Smooth muscle cell (in vitro differentiated cells): ENCODE measurements at regions not wholly inside any gene's neighbourhood (a gene's known extent, or its start where the extent isn't known, plus 50 kb on each side); places are given as distances from the start of the nearest gene placed in this dataset.
A peak's percentile ranks its signal among the peaks of the same experiment; 100 is the strongest.

ENCODE experiments used
- DNase-seq: peaks from one replicate; lab custom pipeline; 2025; ENCODE audit not compliant: unreplicated experiment; lab: John Stamatoyannopoulos, UW
- H2AFZ ChIP-seq: fragments of 200-600 bp; sonication (generic); 2 replicates; pipeline ENCODE4 v1.6.0; 2016; ENCODE audit warnings: antibody characterized with exemption, low read depth, mild to moderate bottlenecking
- H3F3A ChIP-seq: fragments of 200-600 bp; sonication (generic); 2 replicates; pipeline ENCODE4 v1.6.0; 2017; ENCODE audit warnings: antibody characterized with exemption, low read depth
- H3K27ac ChIP-seq: fragments of 200-600 bp; sonication (generic); 2 replicates; pipeline ENCODE4 v1.5.1; 2016; ENCODE audit warnings: low read depth, mild to moderate bottlenecking
- H3K27me3 ChIP-seq: fragments of 200-600 bp; sonication (generic); 2 replicates; pipeline ENCODE4 v1.6.1; 2016; ENCODE audit warnings: low read depth, mild to moderate bottlenecking
- H3K36me3 ChIP-seq: fragments of 200-600 bp; sonication (generic); 2 replicates; pipeline ENCODE4 v1.5.1; 2016; ENCODE audit warnings: low read depth
- H3K4me1 ChIP-seq: fragments of 200-600 bp; sonication (generic); 2 replicates; pipeline ENCODE4 v1.5.1; 2016; ENCODE audit warnings: low read depth
- H3K4me2 ChIP-seq: fragments of 200-600 bp; sonication (generic); 2 replicates; pipeline ENCODE4 v1.6.0; 2016; ENCODE audit warnings: mild to moderate bottlenecking
- H3K4me3 ChIP-seq: fragments of 200-600 bp; sonication (generic); 2 replicates; pipeline ENCODE4 v1.5.1; 2016; ENCODE audit warnings: mild to moderate bottlenecking
- H3K79me2 ChIP-seq: fragments of 200-600 bp; sonication (generic); 2 replicates; pipeline ENCODE4 v1.6.0; 2016; ENCODE audit warnings: low read depth, mild to moderate bottlenecking
- H3K9ac ChIP-seq: fragments of 200-600 bp; sonication (generic); 2 replicates; pipeline ENCODE4 v1.6.0; 2016; ENCODE audit warnings: low read depth
- H3K9me3 ChIP-seq: fragments of 200-600 bp; sonication (generic); replicated peaks from 2 replicates; pipeline ENCODE4 v1.5.1; 2016; ENCODE audit warnings: low read depth
- H4K20me1 ChIP-seq: fragments of 200-600 bp; sonication (generic); 2 replicates; pipeline ENCODE4 v1.6.0; 2016; ENCODE audit warnings: low read depth
- CTCF ChIP-seq: fragments of 200-600 bp; sonication (generic); IDR thresholded peaks from 2 replicates; pipeline ENCODE4 v1.5.1; 2017; ENCODE audit warnings: borderline replicate concordance, mild to moderate bottlenecking, antibody characterized with exemption; ENCODE audit not compliant: insufficient read depth, poor library complexity, severe bottlenecking
- WGBS: methylation state at CpG from one replicate; pipeline ENCODE4 v1.1.7; 2016; ENCODE audit warnings: low lambda C conversion rate; 5-methylcytosine and 5-hydroxymethylcytosine counted together

GRCh38 chr3:72190050-72190449, 405.1 kb upstream of the PROK2 start:
- H3K9me3 ChIP-seq = no peaks in the 10 kb centered on the region
- H3K27ac ChIP-seq = no peak overlapping the region
- no peak for DNase-seq
- peaks cover 6% of the 10 kb centered on the region for H3F3A ChIP-seq
- H3K27me3 ChIP-seq = no peaks in the 10 kb centered on the region
- H4K20me1 ChIP-seq = no peaks in the 10 kb centered on the region
- H2AFZ ChIP-seq = no peak overlapping the region
- H3K4me3 ChIP-seq = no peak overlapping the region
- 96% methylated on average over 5 of the region's 5 CpGs for WGBS
- no peaks in the 10 kb centered on the region for H3K4me1 ChIP-seq
- H3K36me3 ChIP-seq = no peaks in the 10 kb centered on the region
- no peak for TF ChIP-seq CTCF
- H3K9ac ChIP-seq = no peak overlapping the region
- no peaks in the 10 kb centered on the region for H3K79me2 ChIP-seq
- H3K4me2 ChIP-seq = no peak overlapping the region

GRCh38 chr3:72189339-72189738, 404.4 kb upstream of the PROK2 start:
- H3K36me3 ChIP-seq = no peaks in the 10 kb centered on the region
- no peaks in the 10 kb centered on the region for H3K9me3 ChIP-seq
- no peaks in the 10 kb centered on the region for H3K27me3 ChIP-seq
- no peak for DNase-seq
- no peak for TF ChIP-seq CTCF
- H3K79me2 ChIP-seq = no peaks in the 10 kb centered on the region
- no peak overlapping the region for H3K27ac ChIP-seq
- no peaks in the 10 kb centered on the region for H3K4me1 ChIP-seq
- no peaks in the 10 kb centered on the region for H4K20me1 ChIP-seq
- no peak overlapping the region for H3K4me3 ChIP-seq
- H3K9ac ChIP-seq = no peak overlapping the region
- no peak overlapping the region for H2AFZ ChIP-seq
- H3K4me2 ChIP-seq = no peak overlapping the region
- H3F3A ChIP-seq = peaks cover 6% of the 10 kb centered on the region
- WGBS = 37% methylated on average over 3 of the region's 3 CpGs

- no peaks in the 10 kb centered on the region for H4K20me1 ChIP-seq
- no peaks in the 10 kb centered on the region for H3K9me3 ChIP-seq
- H3K27ac ChIP-seq = no peak overlapping the region
- H3F3A ChIP-seq = peaks cover 6% of the 10 kb centered on the region
- H3K36me3 ChIP-seq = no peaks in the 10 kb centered on the region
- no peak overlapping the region for H3K4me3 ChIP-seq
- TF ChIP-seq CTCF = no peak
- no peak overlapping the region for H3K9ac ChIP-seq
- no peaks in the 10 kb centered on the region for H3K4me1 ChIP-seq
- WGBS = 98% methylated on average over 2 of the region's 2 CpGs
- DNase-seq = no peak
- no peaks in the 10 kb centered on the region for H3K27me3 ChIP-seq
- no peak overlapping the region for H3K4me2 ChIP-seq
- H3K79me2 ChIP-seq = no peaks in the 10 kb centered on the region
- H2AFZ ChIP-seq = no peak overlapping the region
These were observed 403.6 kb upstream of the PROK2 start for GRCh38 chr3:72188536-72188935.

- 78% methylated on average over 2 of the region's 2 CpGs for WGBS
- no peak overlapping the region for H3K9ac ChIP-seq
- H3K4me2 ChIP-seq = no peak overlapping the region
These were observed 402.2 kb upstream of the PROK2 start for GRCh38 chr3:72187131-72187530.

More at GRCh38 chr3:72187131-72187530, 402.2 kb upstream of the PROK2 start:
- Histone ChIP-seq H3K79me2 (no peaks in the 10 kb centered on the region), H3F3A (peaks cover 6% of the 10 kb centered on the region), H3K4me3 (no peak overlapping the region), H2AFZ (no peak overlapping the region), H3K4me1 (no peaks in the 10 kb centered on the region), H3K9me3 (no peaks in the 10 kb centered on the region), H3K27ac (peak overlapping the region; percentile 73), H3K27me3 (no peaks in the 10 kb centered on the region), H3K36me3 (no peaks in the 10 kb centered on the region), H4K20me1 (no peaks in the 10 kb centered on the region)
- no peak for DNase-seq
- no peak for TF ChIP-seq CTCF
